Nephron progenitor cell (in vitro differentiated cells): ENCODE measurements at regions not wholly inside any gene's neighbourhood (a gene's known extent, or its start where the extent isn't known, plus 50 kb on each side); places are given as distances from the start of the nearest gene placed in this dataset.

Experiments
- DNase-seq: peaks from one replicate; pipeline ENCODE4 v3.0.0; 2021
- H3K27ac Mint-ChIP-seq: 2 replicates; pipeline ENCODE4 v1.8.0; 2021; ENCODE audit warnings: mild to moderate bottlenecking, moderate library complexity, mixed read lengths
- H3K27me3 Mint-ChIP-seq: 2 replicates; pipeline ENCODE4 v1.8.0; 2021; ENCODE audit warnings: mild to moderate bottlenecking, low read depth, mixed read lengths; ENCODE audit not compliant: poor library complexity
- H3K36me3 Mint-ChIP-seq: 2 replicates; pipeline ENCODE4 v1.8.0; 2021; ENCODE audit warnings: low read depth, mixed read lengths
- H3K4me1 Mint-ChIP-seq: 2 replicates; pipeline ENCODE4 v1.8.0; 2021; ENCODE audit warnings: mixed read lengths
- H3K4me3 Mint-ChIP-seq: 2 replicates; pipeline ENCODE4 v1.8.0; 2021; ENCODE audit warnings: mild to moderate bottlenecking, moderate library complexity, mixed read lengths
- H3K9me3 Mint-ChIP-seq: 2 replicates; pipeline ENCODE4 v1.8.0; 2021; ENCODE audit warnings: mild to moderate bottlenecking, moderate library complexity, mixed read lengths
- CTCF ChIP-seq: fragments of 200-600 bp; sonication (generic); IDR thresholded peaks from 2 replicates; pipeline ENCODE4 v1.5.0; 2021; ENCODE audit warnings: antibody characterized with exemption

GRCh38 chr4:8778291-8778690 lies 93.3 kb downstream of the HMX1 start:
- Mint-ChIP-seq H3K36me3 (no peaks in the 10 kb centered on the region), H3K27ac (no peak overlapping the region), H3K27me3 (peaks cover 13% of the 10 kb centered on the region), H3K4me1 (peaks cover 27% of the 10 kb centered on the region), H3K9me3 (no peaks in the 10 kb centered on the region), H3K4me3 (no peak overlapping the region)
- DNase-seq, result no peak
- no peak for TF ChIP-seq CTCF

- no peak overlapping the region for H3K27ac Mint-ChIP-seq
- peaks cover 14% of the 10 kb centered on the region for H3K27me3 Mint-ChIP-seq
- H3K9me3 Mint-ChIP-seq, result no peaks in the 10 kb centered on the region
- no peaks in the 10 kb centered on the region for H3K36me3 Mint-ChIP-seq
- DNase-seq, result no peak
- no peak overlapping the region for H3K4me3 Mint-ChIP-seq
- TF ChIP-seq CTCF, result no peak
- H3K4me1 Mint-ChIP-seq, result peaks cover 27% of the 10 kb centered on the region
These were observed 94.1 kb downstream of the HMX1 start for GRCh38 chr4:8777320-8778196.

- DNase-seq, result no peak
- no peaks in the 10 kb centered on the region for H3K36me3 Mint-ChIP-seq
- no peak for TF ChIP-seq CTCF
- H3K4me1 Mint-ChIP-seq, result peaks cover 27% of the 10 kb centered on the region
- peaks cover 20% of the 10 kb centered on the region for H3K27me3 Mint-ChIP-seq
- no peaks in the 10 kb centered on the region for H3K9me3 Mint-ChIP-seq
- no peak overlapping the region for H3K4me3 Mint-ChIP-seq
- H3K27ac Mint-ChIP-seq, result no peak overlapping the region
These were observed 95.3 kb downstream of the HMX1 start for GRCh38 chr4:8776366-8776765.

- H3K4me1 Mint-ChIP-seq, result peaks cover 27% of the 10 kb centered on the region
- no peak overlapping the region for H3K27ac Mint-ChIP-seq
These were observed 95.8 kb downstream of the HMX1 start for GRCh38 chr4:8775751-8776355.

GRCh38 chr4:8775121-8775520 lies 96.5 kb downstream of the HMX1 start:
- no peak overlapping the region for H3K4me3 Mint-ChIP-seq
- H3K9me3 Mint-ChIP-seq, result no peaks in the 10 kb centered on the region
- TF ChIP-seq CTCF, result no peak
- no peak for DNase-seq
- no peak overlapping the region for H3K27ac Mint-ChIP-seq
- no peaks in the 10 kb centered on the region for H3K36me3 Mint-ChIP-seq
- H3K4me1 Mint-ChIP-seq, result peaks cover 33% of the 10 kb centered on the region
- H3K27me3 Mint-ChIP-seq, result peaks cover 20% of the 10 kb centered on the region

More at GRCh38 chr4:8775751-8776355, 95.8 kb downstream of the HMX1 start:
- no peak for TF ChIP-seq CTCF
- Mint-ChIP-seq H3K4me3 (no peak overlapping the region), H3K36me3 (no peaks in the 10 kb centered on the region), H3K9me3 (no peaks in the 10 kb centered on the region), H3K27me3 (peaks cover 20% of the 10 kb centered on the region)
- DNase-seq, result no peak
